SK-N-SH treated with all-trans-retinoic acid at 6 μM for 48 hours (cell line): ENCODE measurements at regions not wholly inside any gene's neighbourhood (a gene's known extent, or its start where the extent isn't known, plus 50 kb on each side); places are given as distances from the start of the nearest gene placed in this dataset.

Experiments used
- ATAC-seq: fragments of 200-7000 bp; cut with Tn5 transposase; 3 replicates; pipeline ENCODE4 v1.9.1; 2020; ENCODE audit warnings: mild to moderate bottlenecking, moderate library complexity
- ARNTL ChIP-seq: fragments of 450-650 bp; formaldehyde crosslinking; IDR thresholded peaks from 2 replicates; pipeline ENCODE4 v1.5.0; 2020; ENCODE audit warnings: low read depth, mild to moderate bottlenecking, moderate library complexity, borderline replicate concordance
- BACH2 ChIP-seq: fragments of 250-450 bp; sonication (Bioruptor Pico); IDR thresholded peaks from 2 replicates; pipeline ENCODE4 v1.9.0; 2021; ENCODE audit warnings: mild to moderate bottlenecking, borderline replicate concordance
- CSDC2 ChIP-seq: fragments of 250-450 bp; sonication (Bioruptor Pico); IDR thresholded peaks from 2 replicates; pipeline ENCODE4 v1.5.0; 2020; ENCODE audit warnings: mild to moderate bottlenecking, moderate library complexity
- ESRRG ChIP-seq: fragments of 250-450 bp; sonication (Bioruptor Pico); IDR thresholded peaks from 2 replicates; pipeline ENCODE4 v1.6.1; 2021; ENCODE audit warnings: mild to moderate bottlenecking
- GLIS3 ChIP-seq: fragments of 250-450 bp; sonication (Bioruptor Pico); IDR thresholded peaks from 2 replicates; pipeline ENCODE4 v1.5.0; 2020; ENCODE audit warnings: mild to moderate bottlenecking, moderate library complexity
- ISL1 ChIP-seq: fragments of 250-450 bp; sonication (Bioruptor Pico); IDR thresholded peaks from 2 replicates; pipeline ENCODE4 v2.1.2; 2022; ENCODE audit warnings: mild to moderate bottlenecking, moderate library complexity
- OSR1 ChIP-seq: fragments of 250-450 bp; sonication (Bioruptor Pico); IDR thresholded peaks from 2 replicates; pipeline ENCODE4 v1.8.0; 2022; ENCODE audit warnings: moderate library complexity, mild to moderate bottlenecking, inconsistent platforms
- PPARA ChIP-seq: fragments of 250-450 bp; sonication (Bioruptor Pico); IDR thresholded peaks from 2 replicates; pipeline ENCODE4 v1.5.0; 2020; ENCODE audit warnings: mild to moderate bottlenecking, borderline replicate concordance
- RARB ChIP-seq: fragments of 250-450 bp; sonication (Bioruptor Pico); IDR thresholded peaks from 2 replicates; pipeline ENCODE4 v1.8.0; 2021; ENCODE audit warnings: mild to moderate bottlenecking, moderate library complexity
- SNAI2 ChIP-seq: fragments of 250-450 bp; sonication (Bioruptor Pico); IDR thresholded peaks from 2 replicates; pipeline ENCODE4 v1.5.0; 2020; ENCODE audit warnings: mild to moderate bottlenecking, moderate library complexity
- TCF4 ChIP-seq: fragments of 250-450 bp; sonication (Bioruptor Pico); IDR thresholded peaks from 2 replicates; pipeline ENCODE4 v1.8.0; 2021; ENCODE audit warnings: mild to moderate bottlenecking, moderate library complexity, borderline replicate concordance
- TOX ChIP-seq: fragments of 250-450 bp; sonication (Bioruptor Pico); IDR thresholded peaks from 2 replicates; pipeline ENCODE4 v1.8.0; 2021; ENCODE audit warnings: mild to moderate bottlenecking, moderate library complexity, borderline replicate concordance
- ZFP3 ChIP-seq: fragments of 250-450 bp; sonication (Bioruptor Pico); IDR thresholded peaks from 2 replicates; pipeline ENCODE4 v1.5.0; 2020; ENCODE audit warnings: mild to moderate bottlenecking, moderate library complexity
- ZFP30 ChIP-seq: fragments of 450-650 bp; formaldehyde crosslinking; IDR thresholded peaks from 2 replicates; pipeline ENCODE4 v1.5.0; 2022; ENCODE audit warnings: mild to moderate bottlenecking, moderate library complexity
- ZNF565 ChIP-seq: fragments of 450-650 bp; formaldehyde crosslinking; conservative IDR thresholded peaks from 2 replicates; pipeline ENCODE4 v1.5.0; 2020; ENCODE audit warnings: low read depth, mild to moderate bottlenecking, moderate library complexity
- ZNF70 ChIP-seq: fragments of 450-650 bp; formaldehyde crosslinking; IDR thresholded peaks from 2 replicates; pipeline ENCODE4 v1.5.0; 2020; ENCODE audit warnings: mild to moderate bottlenecking, moderate library complexity
- ZNF8 ChIP-seq: fragments of 450-650 bp; formaldehyde crosslinking; IDR thresholded peaks from 2 replicates; pipeline ENCODE4 v1.5.0; 2020; ENCODE audit warnings: mild to moderate bottlenecking, moderate library complexity
- TF ChIP-seq, protein P1 (sequence below): fragments of 250-450 bp; sonication (Bioruptor Pico); IDR thresholded peaks from 2 replicates; pipeline ENCODE4 v1.5.1; 2020; ENCODE audit warnings: low read depth, mild to moderate bottlenecking, moderate library complexity
- TF ChIP-seq, protein P2 (sequence below): fragments of 250-450 bp; sonication (Bioruptor Pico); IDR thresholded peaks from 2 replicates; pipeline ENCODE4 v1.5.1; 2021; ENCODE audit warnings: mild to moderate bottlenecking, moderate library complexity
- TF ChIP-seq, protein P3 (sequence below): fragments of 250-450 bp; sonication (Bioruptor Pico); IDR thresholded peaks from 2 replicates; pipeline ENCODE4 v1.8.0; 2020; ENCODE audit warnings: mild to moderate bottlenecking, moderate library complexity, borderline replicate concordance
- TF ChIP-seq, protein P4 (sequence below): fragments of 250-450 bp; sonication (Bioruptor Pico); IDR thresholded peaks from 2 replicates; pipeline ENCODE4 v1.5.0; 2020; ENCODE audit warnings: mild to moderate bottlenecking, moderate library complexity

DNA sequence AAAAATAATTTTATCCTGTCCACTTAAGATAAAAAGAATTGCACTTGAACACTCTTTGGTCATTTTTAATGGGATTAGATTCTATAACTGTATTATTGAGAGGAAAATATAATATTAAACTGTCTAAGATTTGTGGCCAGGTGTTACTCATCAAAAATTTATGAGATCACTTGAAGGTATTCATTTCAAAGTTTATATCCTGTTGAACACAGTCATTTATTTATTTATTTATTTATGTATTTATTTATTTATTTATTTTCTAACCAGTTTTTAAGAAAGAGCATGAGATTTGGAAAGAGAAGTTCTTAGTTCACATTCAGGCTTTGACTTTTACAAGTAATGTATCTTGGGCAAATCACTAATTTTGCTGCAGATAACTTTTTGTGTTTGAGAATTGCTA lies 692.7 kb downstream of the LTN1 start:
- ATAC-seq, result no peak
- TF ChIP-seq, protein P1, sequence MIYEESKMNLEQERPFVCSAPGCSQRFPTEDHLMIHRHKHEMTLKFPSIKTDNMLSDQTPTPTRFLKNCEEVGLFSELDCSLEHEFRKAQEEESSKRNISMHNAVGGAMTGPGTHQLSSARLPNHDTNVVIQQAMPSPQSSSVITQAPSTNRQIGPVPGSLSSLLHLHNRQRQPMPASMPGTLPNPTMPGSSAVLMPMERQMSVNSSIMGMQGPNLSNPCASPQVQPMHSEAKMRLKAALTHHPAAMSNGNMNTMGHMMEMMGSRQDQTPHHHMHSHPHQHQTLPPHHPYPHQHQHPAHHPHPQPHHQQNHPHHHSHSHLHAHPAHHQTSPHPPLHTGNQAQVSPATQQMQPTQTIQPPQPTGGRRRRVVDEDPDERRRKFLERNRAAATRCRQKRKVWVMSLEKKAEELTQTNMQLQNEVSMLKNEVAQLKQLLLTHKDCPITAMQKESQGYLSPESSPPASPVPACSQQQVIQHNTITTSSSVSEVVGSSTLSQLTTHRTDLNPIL, result no peak
- TF ChIP-seq TOX (CRISPR knock-in tag) (no peak), ZNF8 (CRISPR knock-in tag) (no peak), ZNF565 (CRISPR knock-in tag) (no peak), OSR1 (CRISPR knock-in tag) (no peak), PPARA (CRISPR knock-in tag) (no peak), ZNF70 (CRISPR knock-in tag) (no peak), ZFP3 (CRISPR knock-in tag) (no peak), CSDC2 (CRISPR knock-in tag) (no peak), ESRRG (CRISPR knock-in tag) (no peak)
- TF ChIP-seq, protein P2, sequence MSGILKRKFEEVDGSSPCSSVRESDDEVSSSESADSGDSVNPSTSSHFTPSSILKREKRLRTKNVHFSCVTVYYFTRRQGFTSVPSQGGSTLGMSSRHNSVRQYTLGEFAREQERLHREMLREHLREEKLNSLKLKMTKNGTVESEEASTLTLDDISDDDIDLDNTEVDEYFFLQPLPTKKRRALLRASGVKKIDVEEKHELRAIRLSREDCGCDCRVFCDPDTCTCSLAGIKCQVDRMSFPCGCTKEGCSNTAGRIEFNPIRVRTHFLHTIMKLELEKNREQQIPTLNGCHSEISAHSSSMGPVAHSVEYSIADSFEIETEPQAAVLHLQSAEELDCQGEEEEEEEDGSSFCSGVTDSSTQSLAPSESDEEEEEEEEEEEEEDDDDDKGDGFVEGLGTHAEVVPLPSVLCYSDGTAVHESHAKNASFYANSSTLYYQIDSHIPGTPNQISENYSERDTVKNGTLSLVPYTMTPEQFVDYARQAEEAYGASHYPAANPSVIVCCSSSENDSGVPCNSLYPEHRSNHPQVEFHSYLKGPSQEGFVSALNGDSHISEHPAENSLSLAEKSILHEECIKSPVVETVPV, result no peak

DNA sequence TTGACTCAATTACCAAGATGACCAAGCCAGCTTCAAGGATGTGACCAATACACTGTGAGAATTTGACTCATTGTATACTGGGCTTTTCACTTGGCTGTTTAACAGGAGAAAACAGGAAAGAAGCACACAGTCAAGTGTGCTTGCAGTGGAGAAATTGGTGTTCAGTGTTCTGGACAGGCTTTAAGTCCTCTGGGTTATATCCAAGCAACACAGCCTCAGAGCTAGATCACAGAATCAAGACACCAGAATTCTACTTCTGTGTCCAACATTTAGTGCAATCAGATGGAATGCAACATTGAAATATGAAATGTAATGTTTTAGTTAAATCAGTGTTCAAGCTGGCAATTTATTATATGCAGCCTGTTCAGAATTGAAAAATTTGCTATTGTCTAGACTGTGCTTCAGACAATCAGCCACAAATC lies 694.4 kb downstream of the LTN1 start:
- TF ChIP-seq GLIS3 (CRISPR knock-in tag), result no peak
- TF ChIP-seq, protein P3, sequence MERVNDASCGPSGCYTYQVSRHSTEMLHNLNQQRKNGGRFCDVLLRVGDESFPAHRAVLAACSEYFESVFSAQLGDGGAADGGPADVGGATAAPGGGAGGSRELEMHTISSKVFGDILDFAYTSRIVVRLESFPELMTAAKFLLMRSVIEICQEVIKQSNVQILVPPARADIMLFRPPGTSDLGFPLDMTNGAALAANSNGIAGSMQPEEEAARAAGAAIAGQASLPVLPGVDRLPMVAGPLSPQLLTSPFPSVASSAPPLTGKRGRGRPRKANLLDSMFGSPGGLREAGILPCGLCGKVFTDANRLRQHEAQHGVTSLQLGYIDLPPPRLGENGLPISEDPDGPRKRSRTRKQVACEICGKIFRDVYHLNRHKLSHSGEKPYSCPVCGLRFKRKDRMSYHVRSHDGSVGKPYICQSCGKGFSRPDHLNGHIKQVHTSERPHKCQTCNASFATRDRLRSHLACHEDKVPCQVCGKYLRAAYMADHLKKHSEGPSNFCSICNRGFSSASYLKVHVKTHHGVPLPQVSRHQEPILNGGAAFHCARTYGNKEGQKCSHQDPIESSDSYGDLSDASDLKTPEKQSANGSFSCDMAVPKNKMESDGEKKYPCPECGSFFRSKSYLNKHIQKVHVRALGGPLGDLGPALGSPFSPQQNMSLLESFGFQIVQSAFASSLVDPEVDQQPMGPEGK (CRISPR knock-in tag), result no peak
- TF ChIP-seq, protein P4, sequence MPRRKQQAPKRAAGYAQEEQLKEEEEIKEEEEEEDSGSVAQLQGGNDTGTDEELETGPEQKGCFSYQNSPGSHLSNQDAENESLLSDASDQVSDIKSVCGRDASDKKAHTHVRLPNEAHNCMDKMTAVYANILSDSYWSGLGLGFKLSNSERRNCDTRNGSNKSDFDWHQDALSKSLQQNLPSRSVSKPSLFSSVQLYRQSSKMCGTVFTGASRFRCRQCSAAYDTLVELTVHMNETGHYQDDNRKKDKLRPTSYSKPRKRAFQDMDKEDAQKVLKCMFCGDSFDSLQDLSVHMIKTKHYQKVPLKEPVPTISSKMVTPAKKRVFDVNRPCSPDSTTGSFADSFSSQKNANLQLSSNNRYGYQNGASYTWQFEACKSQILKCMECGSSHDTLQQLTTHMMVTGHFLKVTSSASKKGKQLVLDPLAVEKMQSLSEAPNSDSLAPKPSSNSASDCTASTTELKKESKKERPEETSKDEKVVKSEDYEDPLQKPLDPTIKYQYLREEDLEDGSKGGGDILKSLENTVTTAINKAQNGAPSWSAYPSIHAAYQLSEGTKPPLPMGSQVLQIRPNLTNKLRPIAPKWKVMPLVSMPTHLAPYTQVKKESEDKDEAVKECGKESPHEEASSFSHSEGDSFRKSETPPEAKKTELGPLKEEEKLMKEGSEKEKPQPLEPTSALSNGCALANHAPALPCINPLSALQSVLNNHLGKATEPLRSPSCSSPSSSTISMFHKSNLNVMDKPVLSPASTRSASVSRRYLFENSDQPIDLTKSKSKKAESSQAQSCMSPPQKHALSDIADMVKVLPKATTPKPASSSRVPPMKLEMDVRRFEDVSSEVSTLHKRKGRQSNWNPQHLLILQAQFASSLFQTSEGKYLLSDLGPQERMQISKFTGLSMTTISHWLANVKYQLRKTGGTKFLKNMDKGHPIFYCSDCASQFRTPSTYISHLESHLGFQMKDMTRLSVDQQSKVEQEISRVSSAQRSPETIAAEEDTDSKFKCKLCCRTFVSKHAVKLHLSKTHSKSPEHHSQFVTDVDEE (CRISPR knock-in tag), result no peak
- no peak for TF ChIP-seq CSDC2 (CRISPR knock-in tag)
- no peak for TF ChIP-seq SNAI2
- no peak for TF ChIP-seq PPARA (CRISPR knock-in tag)
- TF ChIP-seq, protein P2, result no peak
- no peak for TF ChIP-seq TCF4 (CRISPR knock-in tag)
- TF ChIP-seq ARNTL (CRISPR knock-in tag), result no peak
- no peak for TF ChIP-seq ZFP30 (CRISPR knock-in tag)
- no peak for TF ChIP-seq ISL1 (CRISPR knock-in tag)
- no peak for TF ChIP-seq RARB
- TF ChIP-seq ZFP3 (CRISPR knock-in tag), result no peak
- TF ChIP-seq ZNF8 (CRISPR knock-in tag), result no peak
- TF ChIP-seq ESRRG (CRISPR knock-in tag), result no peak
- no peak for TF ChIP-seq ZNF70 (CRISPR knock-in tag)
- TF ChIP-seq, protein P1, result no peak
- TF ChIP-seq BACH2 (CRISPR knock-in tag), result no peak
- TF ChIP-seq, all 23 proteins: peak for 0
- no peak for ATAC-seq
